ENCODE measurements at regions not wholly inside any gene's neighbourhood (a gene's known extent, or its start where the extent isn't known, plus 50 kb on each side); places are given as distances from the start of the nearest gene placed in this dataset.

- no peak for DNase-seq (ENCODE audit: low read depth in 3 of 3, low spot score in 1 of 3)
Observed at GRCh38 chr3:176798680-176799079, 398.6 kb downstream of the TBL1XR1 start.

- no peak for DNase-seq (ENCODE audit: low read depth in 3 of 3, low spot score in 1 of 3)
Observed at GRCh38 chr3:176796371-176796770, 400.9 kb downstream of the TBL1XR1 start.

- no peak for DNase-seq (ENCODE audit: low read depth in 3 of 3, low spot score in 1 of 3)
Observed at GRCh38 chr3:176795891-176796290, 401.4 kb downstream of the TBL1XR1 start.

GRCh38 chr3:176794406-176794805, 402.9 kb downstream of the TBL1XR1 start:
- no peak for DNase-seq (ENCODE audit: low read depth in 3 of 3, low spot score in 1 of 3)

GRCh38 chr3:176789947-176790346, 407.3 kb downstream of the TBL1XR1 start:
- DNase-seq (ENCODE audit: low read depth in 3 of 3, low spot score in 1 of 3): no peak

- DNase-seq (ENCODE audit: low read depth in 3 of 3, low spot score in 1 of 3): no peak
Observed at GRCh38 chr3:176789281-176789705, 408.0 kb downstream of the TBL1XR1 start.

- no peak for DNase-seq (ENCODE audit: low read depth in 3 of 3, low spot score in 1 of 3)
Observed at GRCh38 chr3:176787506-176787905, 409.8 kb downstream of the TBL1XR1 start.

GRCh38 chr3:176785171-176785570, 412.1 kb downstream of the TBL1XR1 start:
- no peak for DNase-seq (ENCODE audit: low read depth in 3 of 3, low spot score in 1 of 3)

GRCh38 chr3:176780766-176781165, 416.5 kb downstream of the TBL1XR1 start:
- no peak for DNase-seq (ENCODE audit: low read depth in 3 of 3, low spot score in 1 of 3)

GRCh38 chr3:176776622-176777175, 420.6 kb downstream of the TBL1XR1 start:
- DNase-seq (ENCODE audit: low read depth in 3 of 3, low spot score in 1 of 3): no peak

- DNase-seq (ENCODE audit: low read depth in 3 of 3, low spot score in 1 of 3): no peak
Observed at GRCh38 chr3:176769547-176770190, 427.6 kb downstream of the TBL1XR1 start.

- no peak for DNase-seq (ENCODE audit: low read depth in 3 of 3, low spot score in 1 of 3)
Observed at GRCh38 chr3:176767385-176767784, 429.9 kb downstream of the TBL1XR1 start.

GRCh38 chr3:176766862-176767261, 430.4 kb downstream of the TBL1XR1 start:
- DNase-seq (ENCODE audit: low read depth in 3 of 3, low spot score in 1 of 3): no peak

GRCh38 chr3:176765382-176765900, 431.8 kb downstream of the TBL1XR1 start:
- no peak for DNase-seq (ENCODE audit: low read depth in 3 of 3, low spot score in 1 of 3)

- no peak for DNase-seq (ENCODE audit: low read depth in 3 of 3, low spot score in 1 of 3)
Observed at GRCh38 chr3:176759815-176760506, 437.3 kb downstream of the TBL1XR1 start.

GRCh38 chr3:176757429-176757828, 439.9 kb downstream of the TBL1XR1 start:
- no peak for DNase-seq (ENCODE audit: low read depth in 3 of 3, low spot score in 1 of 3)

- no peak for DNase-seq (ENCODE audit: low read depth in 3 of 3, low spot score in 1 of 3)
Observed at GRCh38 chr3:176755977-176756376, 441.3 kb downstream of the TBL1XR1 start.

- no peak for DNase-seq (ENCODE audit: low read depth in 3 of 3, low spot score in 1 of 3)
Observed at GRCh38 chr3:176755552-176755951, 441.7 kb downstream of the TBL1XR1 start.

- no peak for DNase-seq (ENCODE audit: low read depth in 3 of 3, low spot score in 1 of 3)
Observed at GRCh38 chr3:176741664-176742047, 455.6 kb downstream of the TBL1XR1 start.

- no peak for DNase-seq (ENCODE audit: low read depth in 3 of 3, low spot score in 1 of 3)
Observed at GRCh38 chr3:176740906-176741663, 456.2 kb downstream of the TBL1XR1 start.

GRCh38 chr3:176739159-176739558, 458.1 kb downstream of the TBL1XR1 start:
- DNase-seq (ENCODE audit: low read depth in 3 of 3, low spot score in 1 of 3): no peak

All from stimulated activated CD4-positive, alpha-beta T cell treated with anti-CD3 and anti-CD28 coated beads, TNF-alpha, amount 100 ng/mL, for 1 hour (primary cell).